HL-60 (cell line): ENCODE measurements at regions not wholly inside any gene's neighbourhood (a gene's known extent, or its start where the extent isn't known, plus 50 kb on each side); places are given as distances from the start of the nearest gene placed in this dataset.

ENCODE experiments used
- DNase-seq, 2 experiments: peaks; one replicate each; pipeline ENCODE4 v3.0.0-alpha.2; 2010 to 2020; ENCODE audit warnings: low read depth in 1 of 2, low spot score in 1 of 2
- H3K27ac ChIP-seq: fragments of 250-450 bp; sonication (Bioruptor Pico); replicated peaks from 2 replicates; pipeline ENCODE4 v1.5.1; 2020; ENCODE audit warnings: mild to moderate bottlenecking, moderate library complexity
- H3K27me3 ChIP-seq: fragments of 250-450 bp; sonication (Bioruptor Pico); 2 replicates; pipeline ENCODE4 v1.5.1; 2021; ENCODE audit warnings: mild to moderate bottlenecking, moderate library complexity; ENCODE audit not compliant: insufficient read depth, poor library complexity, severe bottlenecking
- H3K4me3 ChIP-seq: replicated peaks from 2 replicates; pipeline ENCODE4 v1.5.1; 2011; ENCODE audit warnings: mild to moderate bottlenecking, control low read depth, low read length; ENCODE audit not compliant: insufficient read depth
- CTCF ChIP-seq: IDR thresholded peaks from one replicate; pipeline ENCODE4 v1.5.1; 2011; ENCODE audit warnings: low read length, control low read depth, inconsistent platforms; ENCODE audit not compliant: insufficient read depth
- GABPA ChIP-seq: IDR thresholded peaks from 2 replicates; pipeline ENCODE4 v1.6.1; 2012; ENCODE audit warnings: low read depth
- POLR2AphosphoS5 ChIP-seq: IDR thresholded peaks from 2 replicates; pipeline ENCODE4 v1.6.1; 2012; ENCODE audit warnings: low read depth
- SPI1 ChIP-seq: IDR thresholded peaks from 2 replicates; pipeline ENCODE4 v1.6.1; 2012; ENCODE audit warnings: low read depth, mild to moderate bottlenecking, borderline replicate concordance
- TF ChIP-seq, protein P1 (sequence below): IDR thresholded peaks from 2 replicates; pipeline ENCODE4 v1.6.1; 2012; ENCODE audit warnings: low read depth; ENCODE audit not compliant: insufficient replicate concordance

DNA sequence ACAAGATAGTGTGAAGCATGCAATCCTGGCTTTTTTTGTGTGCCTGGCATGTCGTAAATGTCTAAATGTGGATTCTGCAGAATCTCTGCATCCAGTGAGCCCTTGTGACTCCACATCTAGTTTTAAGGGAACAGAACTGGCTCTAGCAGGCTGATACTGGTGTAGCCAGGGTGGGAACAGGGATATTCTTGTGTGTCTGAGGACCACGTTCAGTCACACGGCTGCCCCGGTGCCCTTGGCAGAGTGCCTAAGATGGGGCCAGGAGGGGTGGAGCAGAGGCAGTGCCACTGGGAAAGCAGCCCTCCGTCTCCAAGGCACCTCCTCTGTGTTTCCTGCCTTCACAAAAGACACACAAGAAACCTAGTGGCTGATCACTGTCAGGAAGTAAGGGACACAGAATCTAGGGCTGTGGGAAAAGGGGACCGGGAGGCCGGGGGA lies 91.5 kb upstream of the PARD3B start:
- no peak overlapping the region for H3K27ac ChIP-seq
- H3K27me3 ChIP-seq = no peaks in the 10 kb centered on the region
- no peak for TF ChIP-seq SPI1
- no peak for TF ChIP-seq CTCF
- no peak for TF ChIP-seq POLR2AphosphoS5
- TF ChIP-seq, protein P1, sequence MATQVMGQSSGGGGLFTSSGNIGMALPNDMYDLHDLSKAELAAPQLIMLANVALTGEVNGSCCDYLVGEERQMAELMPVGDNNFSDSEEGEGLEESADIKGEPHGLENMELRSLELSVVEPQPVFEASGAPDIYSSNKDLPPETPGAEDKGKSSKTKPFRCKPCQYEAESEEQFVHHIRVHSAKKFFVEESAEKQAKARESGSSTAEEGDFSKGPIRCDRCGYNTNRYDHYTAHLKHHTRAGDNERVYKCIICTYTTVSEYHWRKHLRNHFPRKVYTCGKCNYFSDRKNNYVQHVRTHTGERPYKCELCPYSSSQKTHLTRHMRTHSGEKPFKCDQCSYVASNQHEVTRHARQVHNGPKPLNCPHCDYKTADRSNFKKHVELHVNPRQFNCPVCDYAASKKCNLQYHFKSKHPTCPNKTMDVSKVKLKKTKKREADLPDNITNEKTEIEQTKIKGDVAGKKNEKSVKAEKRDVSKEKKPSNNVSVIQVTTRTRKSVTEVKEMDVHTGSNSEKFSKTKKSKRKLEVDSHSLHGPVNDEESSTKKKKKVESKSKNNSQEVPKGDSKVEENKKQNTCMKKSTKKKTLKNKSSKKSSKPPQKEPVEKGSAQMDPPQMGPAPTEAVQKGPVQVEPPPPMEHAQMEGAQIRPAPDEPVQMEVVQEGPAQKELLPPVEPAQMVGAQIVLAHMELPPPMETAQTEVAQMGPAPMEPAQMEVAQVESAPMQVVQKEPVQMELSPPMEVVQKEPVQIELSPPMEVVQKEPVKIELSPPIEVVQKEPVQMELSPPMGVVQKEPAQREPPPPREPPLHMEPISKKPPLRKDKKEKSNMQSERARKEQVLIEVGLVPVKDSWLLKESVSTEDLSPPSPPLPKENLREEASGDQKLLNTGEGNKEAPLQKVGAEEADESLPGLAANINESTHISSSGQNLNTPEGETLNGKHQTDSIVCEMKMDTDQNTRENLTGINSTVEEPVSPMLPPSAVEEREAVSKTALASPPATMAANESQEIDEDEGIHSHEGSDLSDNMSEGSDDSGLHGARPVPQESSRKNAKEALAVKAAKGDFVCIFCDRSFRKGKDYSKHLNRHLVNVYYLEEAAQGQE = no peak
- H3K4me3 ChIP-seq = no peak overlapping the region
- no peak for DNase-seq

GRCh38 chr2:204454672-204455380 lies 90.4 kb upstream of the PARD3B start:
- TF ChIP-seq, protein P1 = no peak
- TF ChIP-seq SPI1 (no peak), CTCF (no peak), GABPA (no peak)
- H3K27ac ChIP-seq = no peak overlapping the region
- no peak for DNase-seq
- H3K4me3 ChIP-seq = no peak overlapping the region
- no peaks in the 10 kb centered on the region for H3K27me3 ChIP-seq

DNA sequence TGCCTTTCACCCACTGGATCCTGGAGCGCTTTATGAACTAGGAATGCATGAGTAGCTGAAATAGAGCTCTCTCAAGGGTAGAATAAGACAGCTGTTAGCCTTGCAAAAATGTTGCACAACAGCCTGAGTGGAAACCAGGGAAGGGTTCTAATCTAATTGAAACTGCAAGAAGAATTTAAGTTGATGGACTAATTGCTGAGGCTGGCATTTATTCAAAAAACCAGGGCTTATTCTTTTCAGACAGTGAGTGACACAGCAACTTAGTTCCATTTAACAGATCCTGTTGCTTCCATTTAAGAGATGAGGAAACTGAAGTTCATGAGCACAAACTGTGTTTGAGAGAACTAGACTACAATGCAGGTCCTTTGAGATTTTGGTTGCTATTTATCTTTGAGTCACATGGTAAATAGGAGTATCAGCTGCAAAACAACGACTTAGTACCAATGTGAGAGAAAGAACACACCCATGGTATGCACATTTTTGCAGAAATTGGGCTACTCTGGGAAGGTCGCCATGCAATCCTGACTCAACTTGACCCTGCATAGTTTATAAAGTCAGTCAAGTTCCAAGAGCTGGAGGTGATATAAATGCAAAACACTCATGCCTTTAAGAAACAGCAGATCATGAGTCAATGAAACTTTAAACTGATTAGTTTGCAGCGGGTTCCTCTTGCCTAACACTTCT lies 76.4 kb upstream of the PARD3B start:
- no peak for DNase-seq
- Histone ChIP-seq H3K27ac (no peak overlapping the region), H3K4me3 (no peak overlapping the region), H3K27me3 (no peaks in the 10 kb centered on the region)
- TF ChIP-seq CTCF (no peak), GABPA (no peak), SPI1 (no peak), POLR2AphosphoS5 (no peak)
- TF ChIP-seq, protein P1 = no peak
